MCF 10A (cell line): ENCODE measurements at regions not wholly inside any gene's neighbourhood (a gene's known extent, or its start where the extent isn't known, plus 50 kb on each side); places are given as distances from the start of the nearest gene placed in this dataset.
A peak's percentile ranks its signal among the peaks of the same experiment; 100 is the strongest.

Experiments
- BruUV-seq: library from RNA; stranded (reverse); fragments of 400-500 nt; replicated peaks from 2 replicates; lab custom pipeline; 2021; lab: Mats Ljungman, UMichigan
- CTCF ChIA-PET: fragments of 300-600 bp; sonication (Branson Sonifier 250); formaldehyde crosslinking; extraction: SDS; loops from one replicate; lab custom pipeline; 2021; ENCODE audit warnings: antibody characterized with exemption, inconsistent platforms; lab: Yijun Ruan, JAX
- POLR2A ChIA-PET: fragments of 300-600, 350-650 bp; sonication (Branson Sonifier 250); formaldehyde crosslinking; extraction: SDS; loops from one replicate; lab custom pipeline; 2020; ENCODE audit warnings: antibody characterized with exemption, inconsistent platforms; lab: Yijun Ruan, JAX
- DNase-seq: peaks from one replicate; pipeline ENCODE4 v3.0.0-alpha.2; 2018; ENCODE audit not compliant: unreplicated experiment
- H3K27ac Mint-ChIP-seq: one replicate; pipeline ENCODE4 v1.8.0; 2022; ENCODE audit warnings: mild to moderate bottlenecking, low read depth, mixed read lengths; ENCODE audit not compliant: unreplicated experiment
- H3K27me3 Mint-ChIP-seq: one replicate; pipeline ENCODE4 v1.8.0; 2022; ENCODE audit warnings: mixed read lengths; ENCODE audit not compliant: insufficient read depth, unreplicated experiment
- H3K36me3 Mint-ChIP-seq: one replicate; pipeline ENCODE4 v1.8.0; 2022; ENCODE audit warnings: mild to moderate bottlenecking, moderate library complexity, mixed read lengths; ENCODE audit not compliant: insufficient read depth, unreplicated experiment
- H3K4me1 Mint-ChIP-seq: one replicate; pipeline ENCODE4 v1.8.0; 2022; ENCODE audit warnings: mixed read lengths; ENCODE audit not compliant: insufficient read depth, unreplicated experiment
- H3K4me3 Mint-ChIP-seq: one replicate; pipeline ENCODE4 v1.8.0; 2022; ENCODE audit warnings: mild to moderate bottlenecking, moderate library complexity, mixed read lengths; ENCODE audit not compliant: unreplicated experiment
- H3K9me3 Mint-ChIP-seq: one replicate; pipeline ENCODE4 v1.8.0; 2022; ENCODE audit warnings: mixed read lengths; ENCODE audit not compliant: unreplicated experiment
- CTCF ChIP-seq: fragments of 200-600 bp; IDR thresholded peaks from one replicate; pipeline ENCODE4 v1.8.0; 2022; ENCODE audit warnings: antibody characterized with exemption, mild to moderate bottlenecking; ENCODE audit not compliant: unreplicated experiment
- intact Hi-C: fragments of 100-400 bp; cut with micrococcal nuclease; formaldehyde crosslinking; loops from 2 replicates; pipeline ENCODE4 v1.14.1; 2022

- Mint-ChIP-seq H3K4me3 (no peak overlapping the region), H3K27me3 (no peaks in the 10 kb centered on the region), H3K27ac (no peak overlapping the region), H3K4me1 (peaks cover 30% of the 10 kb centered on the region), H3K9me3 (peaks cover 8% of the 10 kb centered on the region), H3K36me3 (no peaks in the 10 kb centered on the region)
- no peak for DNase-seq
- intact Hi-C loops = no loop called here
- POLR2A ChIA-PET = no interaction called here
- CTCF ChIA-PET = no interaction called here
- BruUV-seq = no TSS peak
- TF ChIP-seq CTCF = no peak
These were observed 66.1 kb downstream of the KIF4B start for GRCh38 chr5:155079698-155080097.

GRCh38 chr5:155080721-155081120 is 67.2 kb downstream of the KIF4B start:
- DNase-seq = peak; percentile 70
- Mint-ChIP-seq H3K27me3 (no peaks in the 10 kb centered on the region), H3K4me3 (no peak overlapping the region), H3K9me3 (peaks cover 8% of the 10 kb centered on the region), H3K27ac (no peak overlapping the region), H3K36me3 (no peaks in the 10 kb centered on the region), H3K4me1 (peaks cover 30% of the 10 kb centered on the region)
- BruUV-seq = no TSS peak
- CTCF ChIA-PET = interaction anchor here (0.7 kb wide), 1 partner anchor 535 kb away, joined by 6 read pairs; no protein-coding TSS in a partner anchor
- POLR2A ChIA-PET = no interaction called here
- no peak for TF ChIP-seq CTCF
- intact Hi-C loops = no loop called here

GRCh38 chr5:155081618-155082017 is 68.1 kb downstream of the KIF4B start:
- TF ChIP-seq CTCF = no peak
- Mint-ChIP-seq H3K4me1 (peaks cover 30% of the 10 kb centered on the region), H3K27me3 (no peaks in the 10 kb centered on the region), H3K4me3 (no peak overlapping the region), H3K9me3 (peaks cover 8% of the 10 kb centered on the region), H3K27ac (peak overlapping the region; percentile 6), H3K36me3 (no peaks in the 10 kb centered on the region)
- POLR2A ChIA-PET = interaction anchor here (0.6 to 1.6 kb wide), 2 partner anchors 10 to 1948 kb away, joined by 3 to 9 read pairs; no protein-coding TSS in a partner anchor
- CTCF ChIA-PET = interaction anchor here (0.6 kb wide), 1 partner anchor 31 kb away, joined by 4 read pairs; no protein-coding TSS in a partner anchor
- no TSS peak for BruUV-seq
- intact Hi-C loops = no loop called here
- DNase-seq = no peak

- no peak for TF ChIP-seq CTCF
- no TSS peak for BruUV-seq
- ChIA-PET CTCF (interaction anchor here (0.6 kb wide), 1 partner anchor 13 kb away, joined by 4 read pairs; no protein-coding TSS in a partner anchor), POLR2A (interaction anchor here (1.6 kb wide), 1 partner anchor 10 kb away, joined by 9 read pairs; no protein-coding TSS in a partner anchor)
- Mint-ChIP-seq H3K4me3 (no peak overlapping the region), H3K27ac (peak overlapping the region; percentile 6), H3K36me3 (no peaks in the 10 kb centered on the region), H3K27me3 (no peaks in the 10 kb centered on the region), H3K4me1 (peaks cover 30% of the 10 kb centered on the region), H3K9me3 (peaks cover 8% of the 10 kb centered on the region)
- DNase-seq = peak; percentile 75
- intact Hi-C loops = no loop called here
These were observed 68.8 kb downstream of the KIF4B start for GRCh38 chr5:155082401-155082800.
